Panc1 (cell line): ENCODE measurements at regions not wholly inside any gene's neighbourhood (a gene's known extent, or its start where the extent isn't known, plus 50 kb on each side); places are given as distances from the start of the nearest gene placed in this dataset.

Experiments
- ATAC-seq: fragments of 200-7000 bp; cut with Tn5 transposase; 2 replicates; pipeline ENCODE4 v1.9.1; 2020; ENCODE audit warnings: mild to moderate bottlenecking, moderate library complexity
- BruUV-seq: library from RNA; stranded (reverse); fragments of 400-500 nt; replicated peaks from 2 replicates; lab custom pipeline; 2021; lab: Mats Ljungman, UMichigan
- CTCF ChIA-PET: fragments of 300-600 bp; sonication (Branson Sonifier 250); formaldehyde crosslinking; loops from one replicate; lab custom pipeline; 2022; ENCODE audit warnings: antibody characterized with exemption; lab: Charles Lee
- POLR2A ChIA-PET: fragments of 300-600 bp; sonication (Branson Sonifier 250); formaldehyde crosslinking; loops from one replicate; lab custom pipeline; 2022; ENCODE audit warnings: antibody characterized with exemption; lab: Charles Lee
- DNase-seq: peaks from one replicate; pipeline ENCODE4 v3.0.0-alpha.2; 2010; ENCODE audit warnings: low read depth, low spot score
- H3K27ac ChIP-seq: 2 replicates; pipeline ENCODE4 v1.5.1; 2011; ENCODE audit warnings: mild to moderate bottlenecking, low read length, inconsistent platforms
- H3K27me3 ChIP-seq: fragments of 200-500 bp; sonication (Bioruptor generic); 2 replicates; pipeline ENCODE4 v1.6.0; 2014; ENCODE audit warnings: low read length, inconsistent platforms; ENCODE audit not compliant: control insufficient read depth, insufficient read depth
- H3K36me3 ChIP-seq: fragments of 200-500 bp; sonication (Bioruptor generic); 2 replicates; pipeline ENCODE4 v1.5.1; 2014; ENCODE audit warnings: inconsistent platforms, mild to moderate bottlenecking, low read length, moderate library complexity; ENCODE audit not compliant: control insufficient read depth, insufficient read depth
- H3K4me1 ChIP-seq: 2 replicates; pipeline ENCODE4 v1.5.1; 2011; ENCODE audit warnings: inconsistent platforms, mild to moderate bottlenecking, low read length, moderate library complexity; ENCODE audit not compliant: control insufficient read depth, insufficient read depth
- H3K4me3 ChIP-seq, 2 experiments: 2 replicates each; pipeline ENCODE4 v1.5.1; 2011 to 2012; ENCODE audit warnings: low read depth in 2 of 2, low read length in 2 of 2, mild to moderate bottlenecking in 2 of 2, inconsistent platforms in 1 of 2, moderate library complexity in 1 of 2
- H3K9me3 ChIP-seq: fragments of 200-500 bp; sonication (Bioruptor generic); 2 replicates; pipeline ENCODE4 v1.5.1; 2014; ENCODE audit warnings: low read depth, mild to moderate bottlenecking, inconsistent platforms, low read length, moderate library complexity; ENCODE audit not compliant: control insufficient read depth, insufficient read depth
- POLR2AphosphoS5 ChIP-seq: IDR thresholded peaks from 2 replicates; pipeline ENCODE4 v1.6.1; 2012; ENCODE audit warnings: mild to moderate bottlenecking, low read depth, low read length, moderate library complexity
- SIN3A ChIP-seq: IDR thresholded peaks from 2 replicates; pipeline ENCODE4 v1.6.1; 2012; ENCODE audit warnings: low read depth, mild to moderate bottlenecking, low read length, moderate library complexity, borderline replicate concordance; ENCODE audit not compliant: insufficient read depth
- TCF7L2 ChIP-seq: IDR thresholded peaks from 2 replicates; pipeline ENCODE4 v1.6.1; 2011; ENCODE audit warnings: mild to moderate bottlenecking, low read depth, low read length, inconsistent platforms
- in situ Hi-C: cut with HindIII; loops from 2 replicates; pipeline ENCODE4 v1.10.0; 2016; ENCODE audit warnings: low sequenced_read_pairs, low pct_unique_long_range_greater_than_20kb
- intact Hi-C: fragments of 100-400 bp; cut with micrococcal nuclease; formaldehyde crosslinking; loops from one replicate; pipeline ENCODE4 v1.10.0; 2022; ENCODE audit not compliant: unreplicated experiment
- TF ChIP-seq, protein P1 (sequence below): fragments of 450-650 bp; IDR thresholded peaks from 2 replicates; pipeline ENCODE4 v1.5.1; 2017; ENCODE audit warnings: mild to moderate bottlenecking
- TF ChIP-seq, protein P2 (sequence below), 2 experiments: IDR thresholded peaks; 2 replicates each; pipeline ENCODE4 v1.6.1; 2011 to 2012; ENCODE audit warnings: low read depth in 2 of 2, control low read depth in 1 of 2, low read length in 1 of 2, mild to moderate bottlenecking in 1 of 2, moderate library complexity in 1 of 2; ENCODE audit not compliant: insufficient read depth in 1 of 2

DNA sequence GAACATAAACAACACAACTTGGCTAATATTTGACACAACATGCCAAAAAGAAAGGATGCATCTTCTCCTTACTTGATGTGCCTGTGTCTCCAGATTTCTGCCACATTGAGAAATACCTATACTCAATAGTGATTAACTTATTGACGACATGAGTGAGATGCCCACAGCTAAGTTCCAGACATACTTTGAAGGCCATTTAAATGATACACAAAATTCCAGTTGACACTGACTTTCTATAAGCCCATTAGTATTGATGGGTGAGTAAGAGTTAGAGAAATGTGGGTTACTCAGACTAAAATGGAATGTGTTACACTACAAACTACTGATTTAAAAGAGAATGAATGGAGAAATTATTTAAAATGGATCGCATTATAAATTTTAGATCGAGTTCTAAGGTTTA, 838.2 kb upstream of the MGAT4C start:
- no peaks in the 10 kb centered on the region for H3K9me3 ChIP-seq
- ChIA-PET CTCF (no interaction called here), POLR2A (no interaction called here)
- no peak for DNase-seq
- intact Hi-C loops: no loop called here
- no peak for ATAC-seq
- no peaks in the 10 kb centered on the region for H3K4me1 ChIP-seq
- in situ Hi-C loops: no loop called here
- no peak overlapping the region for H3K4me3 ChIP-seq
- no peak overlapping the region for H3K27ac ChIP-seq
- H3K36me3 ChIP-seq: no peaks in the 10 kb centered on the region; the same call in 1 of the 2 replicates
- BruUV-seq: no TSS peak
- TF ChIP-seq, protein P1, sequence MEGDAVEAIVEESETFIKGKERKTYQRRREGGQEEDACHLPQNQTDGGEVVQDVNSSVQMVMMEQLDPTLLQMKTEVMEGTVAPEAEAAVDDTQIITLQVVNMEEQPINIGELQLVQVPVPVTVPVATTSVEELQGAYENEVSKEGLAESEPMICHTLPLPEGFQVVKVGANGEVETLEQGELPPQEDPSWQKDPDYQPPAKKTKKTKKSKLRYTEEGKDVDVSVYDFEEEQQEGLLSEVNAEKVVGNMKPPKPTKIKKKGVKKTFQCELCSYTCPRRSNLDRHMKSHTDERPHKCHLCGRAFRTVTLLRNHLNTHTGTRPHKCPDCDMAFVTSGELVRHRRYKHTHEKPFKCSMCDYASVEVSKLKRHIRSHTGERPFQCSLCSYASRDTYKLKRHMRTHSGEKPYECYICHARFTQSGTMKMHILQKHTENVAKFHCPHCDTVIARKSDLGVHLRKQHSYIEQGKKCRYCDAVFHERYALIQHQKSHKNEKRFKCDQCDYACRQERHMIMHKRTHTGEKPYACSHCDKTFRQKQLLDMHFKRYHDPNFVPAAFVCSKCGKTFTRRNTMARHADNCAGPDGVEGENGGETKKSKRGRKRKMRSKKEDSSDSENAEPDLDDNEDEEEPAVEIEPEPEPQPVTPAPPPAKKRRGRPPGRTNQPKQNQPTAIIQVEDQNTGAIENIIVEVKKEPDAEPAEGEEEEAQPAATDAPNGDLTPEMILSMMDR: no peak
- TF ChIP-seq TCF7L2: no peak
- TF ChIP-seq, protein P2, sequence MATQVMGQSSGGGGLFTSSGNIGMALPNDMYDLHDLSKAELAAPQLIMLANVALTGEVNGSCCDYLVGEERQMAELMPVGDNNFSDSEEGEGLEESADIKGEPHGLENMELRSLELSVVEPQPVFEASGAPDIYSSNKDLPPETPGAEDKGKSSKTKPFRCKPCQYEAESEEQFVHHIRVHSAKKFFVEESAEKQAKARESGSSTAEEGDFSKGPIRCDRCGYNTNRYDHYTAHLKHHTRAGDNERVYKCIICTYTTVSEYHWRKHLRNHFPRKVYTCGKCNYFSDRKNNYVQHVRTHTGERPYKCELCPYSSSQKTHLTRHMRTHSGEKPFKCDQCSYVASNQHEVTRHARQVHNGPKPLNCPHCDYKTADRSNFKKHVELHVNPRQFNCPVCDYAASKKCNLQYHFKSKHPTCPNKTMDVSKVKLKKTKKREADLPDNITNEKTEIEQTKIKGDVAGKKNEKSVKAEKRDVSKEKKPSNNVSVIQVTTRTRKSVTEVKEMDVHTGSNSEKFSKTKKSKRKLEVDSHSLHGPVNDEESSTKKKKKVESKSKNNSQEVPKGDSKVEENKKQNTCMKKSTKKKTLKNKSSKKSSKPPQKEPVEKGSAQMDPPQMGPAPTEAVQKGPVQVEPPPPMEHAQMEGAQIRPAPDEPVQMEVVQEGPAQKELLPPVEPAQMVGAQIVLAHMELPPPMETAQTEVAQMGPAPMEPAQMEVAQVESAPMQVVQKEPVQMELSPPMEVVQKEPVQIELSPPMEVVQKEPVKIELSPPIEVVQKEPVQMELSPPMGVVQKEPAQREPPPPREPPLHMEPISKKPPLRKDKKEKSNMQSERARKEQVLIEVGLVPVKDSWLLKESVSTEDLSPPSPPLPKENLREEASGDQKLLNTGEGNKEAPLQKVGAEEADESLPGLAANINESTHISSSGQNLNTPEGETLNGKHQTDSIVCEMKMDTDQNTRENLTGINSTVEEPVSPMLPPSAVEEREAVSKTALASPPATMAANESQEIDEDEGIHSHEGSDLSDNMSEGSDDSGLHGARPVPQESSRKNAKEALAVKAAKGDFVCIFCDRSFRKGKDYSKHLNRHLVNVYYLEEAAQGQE (IDR thresholded peaks at IDR 0.05; ENCODE audit: insufficient read depth in 1 of 2, low read depth in 2 of 2, low read length in 1 of 2): no peak
- no peak for TF ChIP-seq SIN3A
- no peak for TF ChIP-seq POLR2AphosphoS5
- no peaks in the 10 kb centered on the region for H3K27me3 ChIP-seq

DNA sequence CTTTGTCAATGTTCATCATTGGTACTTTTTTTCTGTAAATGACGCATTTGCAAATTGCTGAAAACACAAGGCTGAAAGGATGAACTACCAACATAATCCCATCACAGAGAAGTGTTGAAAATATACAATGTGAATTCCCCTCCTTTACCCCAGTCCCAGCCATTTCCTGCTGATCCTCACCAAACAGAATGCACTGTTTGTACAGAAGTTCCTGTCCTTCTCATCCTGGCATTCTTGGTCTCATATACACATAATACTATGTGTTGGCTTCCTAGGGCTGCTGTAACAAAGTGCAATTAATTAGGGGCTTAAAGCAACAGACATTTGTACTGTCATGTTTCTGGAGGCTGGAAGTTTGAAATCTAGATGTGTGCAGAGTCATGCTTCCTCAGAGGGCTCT, 836.2 kb upstream of the MGAT4C start:
- no peak overlapping the region for H3K27ac ChIP-seq
- H3K9me3 ChIP-seq: no peaks in the 10 kb centered on the region
- intact Hi-C loops (no loop called here), in situ Hi-C loops (no loop called here)
- no peak overlapping the region for H3K4me3 ChIP-seq
- no peaks in the 10 kb centered on the region; the same call in 1 of the 2 replicates for H3K36me3 ChIP-seq
- BruUV-seq: no TSS peak
- TF ChIP-seq POLR2AphosphoS5: no peak
- no peak for TF ChIP-seq TCF7L2
- TF ChIP-seq SIN3A: no peak
- TF ChIP-seq, protein P2 (IDR thresholded peaks at IDR 0.05; ENCODE audit: insufficient read depth in 1 of 2, low read depth in 2 of 2, low read length in 1 of 2): no peak
- TF ChIP-seq, protein P1: no peak
- DNase-seq: no peak
- no peak for ATAC-seq
- ChIA-PET CTCF (no interaction called here), POLR2A (no interaction called here)
- no peaks in the 10 kb centered on the region for H3K27me3 ChIP-seq
- no peaks in the 10 kb centered on the region for H3K4me1 ChIP-seq
